ENCODE measurements at regions not wholly inside any gene's neighbourhood (a gene's known extent, or its start where the extent isn't known, plus 50 kb on each side); places are given as distances from the start of the nearest gene placed in this dataset.

GRCh38 chr20:12133553-12133952, 215.9 kb downstream of the BTBD3 start:
- TF ChIP-seq CTCF (optimal IDR thresholded peaks at IDR 0.05 in 1 of 3, IDR thresholded peaks at IDR 0.05 in 1 of 3, conservative IDR thresholded peaks at IDR 0.05 in 1 of 3; ENCODE audit: extremely low read depth in 1 of 3, insufficient read depth in 2 of 3, low read length in 3 of 3) (no peak), EZH2 (IDR thresholded peaks at IDR 0.05; ENCODE audit: low read length) (no peak)
